Endodermal cell (in vitro differentiated cells): ENCODE measurements at regions not wholly inside any gene's neighbourhood (a gene's known extent, or its start where the extent isn't known, plus 50 kb on each side); places are given as distances from the start of the nearest gene placed in this dataset.

ENCODE experiments used
- DNase-seq: peaks from one replicate; pipeline ENCODE4 v3.0.0-alpha.2; 2017
- H3K27ac ChIP-seq: 2 replicates; pipeline ENCODE4 v1.5.1; 2013; ENCODE audit warnings: mild to moderate bottlenecking, low read depth, low read length, moderate library complexity
- H3K27me3 ChIP-seq: 2 replicates; pipeline ENCODE4 v1.6.1; 2013; ENCODE audit warnings: mild to moderate bottlenecking, low read length, moderate library complexity; ENCODE audit not compliant: insufficient read depth, control insufficient read depth, poor library complexity, severe bottlenecking
- H3K36me3 ChIP-seq: 2 replicates; pipeline ENCODE4 v1.7.0; 2013; ENCODE audit warnings: mild to moderate bottlenecking, low read length, moderate library complexity; ENCODE audit not compliant: control insufficient read depth, insufficient read depth
- H3K4me1 ChIP-seq: one replicate; pipeline ENCODE4 v1.7.0; 2013; ENCODE audit warnings: low read length; ENCODE audit not compliant: control insufficient read depth, insufficient read depth
- H3K4me3 ChIP-seq: 2 replicates; pipeline ENCODE4 v1.5.1; 2013; ENCODE audit warnings: mild to moderate bottlenecking, low read length, moderate library complexity
- H3K9ac ChIP-seq: 2 replicates; pipeline ENCODE4 v1.6.1; 2013; ENCODE audit warnings: mild to moderate bottlenecking, low read length, moderate library complexity; ENCODE audit not compliant: poor library complexity, severe bottlenecking; ENCODE audit errors: extremely low read depth
- H3K9me3 ChIP-seq: 2 replicates; pipeline ENCODE4 v1.6.1; 2013; ENCODE audit warnings: mild to moderate bottlenecking, low read length, moderate library complexity; ENCODE audit not compliant: control insufficient read depth
- H3K27ac Mint-ChIP-seq: 2 replicates; pipeline ENCODE4 v1.8.0; 2020; ENCODE audit warnings: mixed read lengths
- H3K27me3 Mint-ChIP-seq: 2 replicates; pipeline ENCODE4 v1.8.0; 2021; ENCODE audit warnings: mild to moderate bottlenecking, mixed read lengths; ENCODE audit not compliant: insufficient read depth
- H3K36me3 Mint-ChIP-seq: 2 replicates; pipeline ENCODE4 v1.8.0; 2020; ENCODE audit warnings: low read depth, mixed read lengths
- H3K4me1 Mint-ChIP-seq: 2 replicates; pipeline ENCODE4 v1.8.0; 2020; ENCODE audit warnings: mixed read lengths
- H3K4me3 Mint-ChIP-seq: 2 replicates; pipeline ENCODE4 v1.8.0; 2020; ENCODE audit warnings: mild to moderate bottlenecking, moderate library complexity, mixed read lengths
- H3K9me3 Mint-ChIP-seq: 2 replicates; pipeline ENCODE4 v1.8.0; 2020; ENCODE audit warnings: mild to moderate bottlenecking, mixed read lengths
- WGBS, 2 experiments: methylation state at CpG; one replicate each; pipeline versions ENCODE4 v1.1.5 to v1.1.7; 2013; ENCODE audit warnings: missing lambda C conversion rate in 2 of 2, mixed read lengths in 1 of 2; ENCODE audit not compliant: insufficient coverage in 1 of 2, insufficient read length in 1 of 2; 5-methylcytosine and 5-hydroxymethylcytosine counted together
- TF ChIP-seq, protein P1 (sequence below): fragments of 200-600 bp; sonication (generic); conservative IDR thresholded peaks from 2 replicates; pipeline ENCODE4 v1.5.0; 2021; ENCODE audit warnings: antibody characterized with exemption, mild to moderate bottlenecking

DNA sequence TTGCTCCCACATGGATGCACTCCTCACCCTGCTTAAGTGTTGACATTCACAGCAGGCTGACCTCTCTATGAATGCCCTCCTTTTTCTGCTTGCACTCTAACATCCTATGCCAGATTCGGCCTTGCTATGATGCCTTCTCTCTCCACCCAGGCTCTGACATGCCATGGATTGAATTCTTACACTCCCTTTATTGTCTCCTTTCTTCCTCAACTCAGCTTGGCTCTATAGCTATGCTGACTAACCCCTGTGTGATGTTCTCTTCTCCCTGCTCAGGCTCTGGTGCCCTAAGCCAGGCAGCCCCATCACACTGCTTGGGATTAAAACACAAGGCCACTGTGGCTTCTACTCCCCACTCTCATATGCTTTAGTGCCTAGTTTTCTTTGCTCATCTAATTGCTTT, 563.7 kb downstream of the NSUN3 start:
- H3K27me3 Mint-ChIP-seq: no peaks in the 10 kb centered on the region
- peaks cover 3% of the 10 kb centered on the region for H3K9me3 ChIP-seq
- TF ChIP-seq, protein P1, sequence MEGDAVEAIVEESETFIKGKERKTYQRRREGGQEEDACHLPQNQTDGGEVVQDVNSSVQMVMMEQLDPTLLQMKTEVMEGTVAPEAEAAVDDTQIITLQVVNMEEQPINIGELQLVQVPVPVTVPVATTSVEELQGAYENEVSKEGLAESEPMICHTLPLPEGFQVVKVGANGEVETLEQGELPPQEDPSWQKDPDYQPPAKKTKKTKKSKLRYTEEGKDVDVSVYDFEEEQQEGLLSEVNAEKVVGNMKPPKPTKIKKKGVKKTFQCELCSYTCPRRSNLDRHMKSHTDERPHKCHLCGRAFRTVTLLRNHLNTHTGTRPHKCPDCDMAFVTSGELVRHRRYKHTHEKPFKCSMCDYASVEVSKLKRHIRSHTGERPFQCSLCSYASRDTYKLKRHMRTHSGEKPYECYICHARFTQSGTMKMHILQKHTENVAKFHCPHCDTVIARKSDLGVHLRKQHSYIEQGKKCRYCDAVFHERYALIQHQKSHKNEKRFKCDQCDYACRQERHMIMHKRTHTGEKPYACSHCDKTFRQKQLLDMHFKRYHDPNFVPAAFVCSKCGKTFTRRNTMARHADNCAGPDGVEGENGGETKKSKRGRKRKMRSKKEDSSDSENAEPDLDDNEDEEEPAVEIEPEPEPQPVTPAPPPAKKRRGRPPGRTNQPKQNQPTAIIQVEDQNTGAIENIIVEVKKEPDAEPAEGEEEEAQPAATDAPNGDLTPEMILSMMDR: no peak
- 0% methylated on average over 1 of the region's 1 CpG for WGBS, 2 experiments
- H3K36me3 Mint-ChIP-seq: no peaks in the 10 kb centered on the region
- no peaks in the 10 kb centered on the region for H3K4me1 ChIP-seq
- H3K9me3 Mint-ChIP-seq: peaks cover 8% of the 10 kb centered on the region
- H3K27ac ChIP-seq: no peak overlapping the region
- H3K4me3 ChIP-seq: no peak overlapping the region
- no peaks in the 10 kb centered on the region for H3K27me3 ChIP-seq
- no peak overlapping the region for H3K9ac ChIP-seq
- H3K4me3 Mint-ChIP-seq: no peak overlapping the region
- no peaks in the 10 kb centered on the region for H3K36me3 ChIP-seq
- no peak overlapping the region for H3K27ac Mint-ChIP-seq
- H3K4me1 Mint-ChIP-seq: peaks cover 4% of the 10 kb centered on the region
- peak; percentile 46 for DNase-seq

DNA sequence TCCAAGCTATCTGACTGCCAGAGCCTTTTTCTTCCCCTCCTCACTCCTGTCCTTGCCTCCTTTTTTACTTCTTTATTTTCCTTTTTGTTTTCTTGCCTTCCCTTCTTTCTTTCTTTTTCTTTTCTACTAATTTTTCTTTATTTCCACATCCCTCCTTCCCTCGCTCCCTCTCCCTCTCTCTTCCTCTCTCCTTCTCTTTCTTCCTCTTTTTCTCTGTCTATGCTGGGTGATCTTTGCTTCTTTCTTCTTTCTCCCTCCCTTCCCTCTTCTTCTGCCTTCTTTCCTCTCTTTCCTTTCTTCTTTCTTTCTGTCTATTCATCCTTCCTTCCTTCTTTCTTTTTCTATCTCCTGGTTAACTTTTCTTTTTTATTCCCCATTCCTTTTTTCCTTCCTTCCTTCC, 564.8 kb downstream of the NSUN3 start:
- TF ChIP-seq, protein P1: no peak
- WGBS, 2 experiments: 88 to 95% methylated on average over 1 of the region's 1 CpG
- Mint-ChIP-seq H3K9me3 (peaks cover 10% of the 10 kb centered on the region), H3K4me3 (no peak overlapping the region), H3K36me3 (no peaks in the 10 kb centered on the region), H3K4me1 (peaks cover 4% of the 10 kb centered on the region), H3K27me3 (no peaks in the 10 kb centered on the region), H3K27ac (no peak overlapping the region)
- Histone ChIP-seq H3K9me3 (peaks cover 3% of the 10 kb centered on the region), H3K27ac (no peak overlapping the region), H3K27me3 (no peaks in the 10 kb centered on the region), H3K36me3 (no peaks in the 10 kb centered on the region), H3K4me1 (no peaks in the 10 kb centered on the region), H3K4me3 (no peak overlapping the region), H3K9ac (no peak overlapping the region)
- DNase-seq: no peak

DNA sequence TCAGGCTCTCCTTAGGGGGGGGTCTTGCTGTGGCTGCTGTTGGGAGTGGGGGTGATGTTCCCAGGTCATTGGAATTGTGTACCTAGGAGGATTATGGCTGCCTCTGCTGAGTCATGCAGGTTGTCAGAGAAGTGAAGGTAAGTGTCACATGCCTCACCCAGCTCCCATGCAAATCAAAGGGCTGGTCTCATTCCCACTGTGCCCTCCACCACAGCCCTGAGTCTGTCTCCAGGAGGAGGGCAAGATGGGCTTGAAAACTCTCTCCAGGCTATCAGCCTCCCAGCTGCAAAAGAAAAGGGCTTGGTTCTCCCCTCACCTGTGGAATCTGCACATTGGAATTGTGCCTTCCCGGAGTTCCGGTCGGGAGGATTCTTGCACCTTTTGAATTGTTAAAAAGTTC, 580.5 kb downstream of the NSUN3 start:
- 87 to 92% methylated on average over 2 to 3 of the region's 3 CpGs for WGBS, 2 experiments
- Histone ChIP-seq H3K9ac (no peak overlapping the region), H3K27me3 (no peaks in the 10 kb centered on the region), H3K9me3 (peaks cover 29% of the 10 kb centered on the region), H3K36me3 (no peaks in the 10 kb centered on the region), H3K4me1 (no peaks in the 10 kb centered on the region), H3K27ac (no peak overlapping the region), H3K4me3 (peak overlapping the region; percentile 49)
- DNase-seq: peak; percentile 77
- H3K9me3 Mint-ChIP-seq: peaks cover 29% of the 10 kb centered on the region
- peaks cover 13% of the 10 kb centered on the region for H3K4me1 Mint-ChIP-seq
- TF ChIP-seq, protein P1: no peak
- no peaks in the 10 kb centered on the region for H3K27me3 Mint-ChIP-seq
- H3K4me3 Mint-ChIP-seq: no peak overlapping the region
- H3K27ac Mint-ChIP-seq: peak overlapping the region; percentile 80
- H3K36me3 Mint-ChIP-seq: peaks cover 24% of the 10 kb centered on the region
